KMS-11 (cell line): ENCODE measurements at regions not wholly inside any gene's neighbourhood (a gene's known extent, or its start where the extent isn't known, plus 50 kb on each side); places are given as distances from the start of the nearest gene placed in this dataset.
"Not testable (repeated sequence)": the region's sequence is repeated elsewhere in the genome, so short reads cannot be mapped to it uniquely, and the experiment has no call there.

Experiments
- H2AFZ ChIP-seq: fragments of 200-600 bp; sonication (generic); 2 replicates; pipeline ENCODE4 v1.6.1; 2016; ENCODE audit warnings: antibody characterized with exemption, mixed run types, low read depth
- H3K27ac ChIP-seq: fragments of 200-600 bp; sonication (generic); 2 replicates; pipeline ENCODE4 v1.6.1; 2016; ENCODE audit warnings: mild to moderate bottlenecking, mixed run types
- H3K27me3 ChIP-seq: fragments of 200-600 bp; sonication (generic); 2 replicates; pipeline ENCODE4 v1.6.1; 2017; ENCODE audit warnings: mild to moderate bottlenecking, low read depth, mixed run types, moderate library complexity; ENCODE audit not compliant: insufficient read depth
- H3K36me3 ChIP-seq: fragments of 200-600 bp; sonication (generic); 2 replicates; pipeline ENCODE4 v1.6.1; 2017; ENCODE audit warnings: mild to moderate bottlenecking, mixed run types; ENCODE audit not compliant: insufficient read depth
- H3K4me1 ChIP-seq: fragments of 200-600 bp; sonication (generic); 2 replicates; pipeline ENCODE4 v1.6.1; 2016; ENCODE audit warnings: mild to moderate bottlenecking, low read depth, mixed run types; ENCODE audit not compliant: poor library complexity, severe bottlenecking
- H3K4me2 ChIP-seq: fragments of 200-600 bp; sonication (generic); 2 replicates; pipeline ENCODE4 v1.7.0; 2016; ENCODE audit warnings: mild to moderate bottlenecking, mixed run types
- H3K4me3 ChIP-seq: fragments of 200-600 bp; sonication (generic); IDR thresholded peaks from 2 replicates; pipeline ENCODE4 v1.6.1; 2017; ENCODE audit warnings: low read depth, low read length, mixed read lengths; ENCODE audit not compliant: insufficient read depth
- H3K79me2 ChIP-seq: fragments of 200-600 bp; sonication (generic); 2 replicates; pipeline ENCODE4 v1.6.1; 2016; ENCODE audit warnings: low read depth, mixed run types; ENCODE audit not compliant: insufficient read depth
- H3K9ac ChIP-seq: fragments of 200-600 bp; sonication (generic); 2 replicates; pipeline ENCODE4 v1.6.1; 2016; ENCODE audit warnings: mild to moderate bottlenecking, mixed run types
- H4K20me1 ChIP-seq: fragments of 200-600 bp; sonication (generic); 2 replicates; pipeline ENCODE4 v1.6.1; 2016; ENCODE audit warnings: mild to moderate bottlenecking, mixed run types; ENCODE audit not compliant: insufficient read depth
- CTCF ChIP-seq: fragments of 200-600 bp; sonication (generic); conservative IDR thresholded peaks from 2 replicates; pipeline ENCODE4 v1.6.1; 2017; ENCODE audit warnings: low read depth, mild to moderate bottlenecking, antibody characterized with exemption, low read length, moderate library complexity, mixed read lengths

GRCh38 chr10:64785816-64786215 lies 1264.6 kb downstream of the REEP3 start:
- H3K4me3 ChIP-seq: no peak overlapping the region
- H3K4me2 ChIP-seq: no peak overlapping the region
- no peak overlapping the region for H2AFZ ChIP-seq
- no peak overlapping the region for H3K27ac ChIP-seq
- no peaks in the 10 kb centered on the region for H3K4me1 ChIP-seq
- H3K9ac ChIP-seq: no peak overlapping the region
- H3K36me3 ChIP-seq: no peaks in the 10 kb centered on the region
- no peak for TF ChIP-seq CTCF
- no peaks in the 10 kb centered on the region for H3K79me2 ChIP-seq
- H3K27me3 ChIP-seq: no peaks in the 10 kb centered on the region
- H4K20me1 ChIP-seq: no peaks in the 10 kb centered on the region

DNA sequence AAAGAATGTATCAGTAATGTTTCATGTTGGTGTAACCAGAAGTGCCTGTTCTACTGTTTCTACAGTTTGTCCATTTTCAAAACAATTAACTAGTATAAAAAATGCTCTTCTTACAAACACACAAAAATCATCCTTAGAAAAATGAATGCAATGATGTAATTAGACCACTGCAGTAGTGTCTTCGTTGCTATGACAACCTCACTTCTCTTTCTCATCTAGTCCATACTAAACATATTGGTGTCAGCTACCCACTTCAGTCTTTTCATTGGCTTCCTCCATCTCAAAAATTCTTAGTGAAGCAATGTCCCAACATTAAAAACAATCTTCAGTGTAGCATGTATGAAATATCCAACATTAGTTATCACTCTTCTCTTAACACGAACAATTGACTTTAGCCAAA lies 1265.8 kb downstream of the REEP3 start:
- Histone ChIP-seq H3K36me3 (no peaks in the 10 kb centered on the region), H3K79me2 (no peaks in the 10 kb centered on the region), H3K4me1 (no peaks in the 10 kb centered on the region), H3K4me2 (no peak overlapping the region), H2AFZ (no peak overlapping the region), H3K27ac (no peak overlapping the region), H3K4me3 (no peak overlapping the region), H4K20me1 (no peaks in the 10 kb centered on the region), H3K27me3 (no peaks in the 10 kb centered on the region), H3K9ac (no peak overlapping the region)
- TF ChIP-seq CTCF: no peak

GRCh38 chr10:64795847-64796246 lies 1274.6 kb downstream of the REEP3 start:
- Histone ChIP-seq H3K4me2 (no peak overlapping the region), H2AFZ (no peak overlapping the region), H3K4me3 (no peak overlapping the region), H3K27me3 (no peaks in the 10 kb centered on the region), H4K20me1 (no peaks in the 10 kb centered on the region), H3K9ac (no peak overlapping the region), H3K36me3 (no peaks in the 10 kb centered on the region), H3K27ac (no peak overlapping the region), H3K4me1 (no peaks in the 10 kb centered on the region), H3K79me2 (no peaks in the 10 kb centered on the region)
- TF ChIP-seq CTCF: no peak

GRCh38 chr10:64798297-64798696 lies 1277.1 kb downstream of the REEP3 start:
- no peak overlapping the region for H3K4me2 ChIP-seq
- H2AFZ ChIP-seq: no peak overlapping the region
- no peaks in the 10 kb centered on the region for H3K4me1 ChIP-seq
- H3K4me3 ChIP-seq: no peak overlapping the region
- H4K20me1 ChIP-seq: no peaks in the 10 kb centered on the region
- TF ChIP-seq CTCF: no peak
- no peaks in the 10 kb centered on the region for H3K79me2 ChIP-seq
- no peak overlapping the region for H3K27ac ChIP-seq
- no peak overlapping the region for H3K9ac ChIP-seq
- no peaks in the 10 kb centered on the region for H3K27me3 ChIP-seq
- no peaks in the 10 kb centered on the region for H3K36me3 ChIP-seq

DNA sequence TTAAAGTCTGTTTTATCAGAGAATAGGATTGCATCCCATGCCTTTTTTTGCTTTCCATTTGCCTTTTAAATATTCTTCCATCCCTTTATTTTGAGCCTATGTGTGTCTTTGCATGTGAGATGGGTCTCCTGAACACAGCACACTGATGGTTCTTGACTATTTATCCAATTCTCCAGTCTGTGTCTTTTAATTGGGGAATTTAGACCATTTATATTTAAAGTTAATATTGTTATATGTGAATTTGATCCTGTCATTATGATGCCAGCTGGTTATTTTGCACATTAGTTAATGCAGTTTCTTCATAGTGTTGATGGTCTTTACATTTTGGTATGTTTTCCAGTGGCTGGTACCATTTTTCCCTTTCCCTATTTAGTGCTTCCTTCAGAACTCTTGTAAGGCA lies 1287.0 kb downstream of the REEP3 start:
- H3K4me3 ChIP-seq, H3K27ac ChIP-seq, H3K4me1 ChIP-seq, H3K36me3 ChIP-seq, H3K79me2 ChIP-seq, H2AFZ ChIP-seq, H3K27me3 ChIP-seq, H3K9ac ChIP-seq, H3K4me2 ChIP-seq, H4K20me1 ChIP-seq: not testable (repeated sequence)

GRCh38 chr10:64810046-64810445 lies 1288.8 kb downstream of the REEP3 start:
- not testable (repeated sequence) for H3K4me2 ChIP-seq, H3K79me2 ChIP-seq, H3K36me3 ChIP-seq, H4K20me1 ChIP-seq, H3K9ac ChIP-seq, H3K4me3 ChIP-seq, H2AFZ ChIP-seq, H3K4me1 ChIP-seq, H3K27me3 ChIP-seq, H3K27ac ChIP-seq
